GM19035 (cell line): ENCODE measurements at regions not wholly inside any gene's neighbourhood (a gene's known extent, or its start where the extent isn't known, plus 50 kb on each side); places are given as distances from the start of the nearest gene placed in this dataset.

Experiments used
- ATAC-seq: cut with Tn5 transposase; IDR thresholded peaks from one replicate; pipeline ENCODE4 v1.9.1; 2021; ENCODE audit not compliant: unreplicated experiment

- ATAC-seq, result no peak
Observed at GRCh38 chr3:194801461-194802432, 116.1 kb downstream of the FAM43A start.

GRCh38 chr3:194804796-194805195 lies 119.1 kb downstream of the FAM43A start:
- ATAC-seq, result no peak

- ATAC-seq, result no peak
Observed at GRCh38 chr3:194805546-194805945, 119.9 kb downstream of the FAM43A start.

- ATAC-seq, result no peak
Observed at GRCh38 chr3:194806991-194807630, 121.4 kb downstream of the FAM43A start.

GRCh38 chr3:194808640-194809097 lies 123.0 kb downstream of the FAM43A start:
- no peak for ATAC-seq

GRCh38 chr3:194809382-194809781 lies 123.7 kb downstream of the FAM43A start:
- no peak for ATAC-seq

GRCh38 chr3:194810076-194810475 lies 124.4 kb downstream of the FAM43A start:
- no peak for ATAC-seq

- no peak for ATAC-seq
Observed at GRCh38 chr3:194811118-194811517, 125.4 kb downstream of the FAM43A start.

GRCh38 chr3:194812176-194812575 lies 126.5 kb downstream of the FAM43A start:
- no peak for ATAC-seq

GRCh38 chr3:194814878-194815357 lies 129.2 kb downstream of the FAM43A start:
- ATAC-seq, result no peak

GRCh38 chr3:194816748-194817591 lies 131.3 kb downstream of the FAM43A start:
- ATAC-seq, result no peak

- ATAC-seq, result no peak
Observed at GRCh38 chr3:194817592-194817930, 131.9 kb downstream of the FAM43A start.

GRCh38 chr3:194817936-194818335 lies 132.3 kb downstream of the FAM43A start:
- no peak for ATAC-seq

- no peak for ATAC-seq
Observed at GRCh38 chr3:194824100-194824499, 138.4 kb downstream of the FAM43A start.

GRCh38 chr3:194824701-194825111 lies 139.0 kb downstream of the FAM43A start:
- no peak for ATAC-seq

GRCh38 chr3:194826594-194826993 lies 140.9 kb downstream of the FAM43A start:
- no peak for ATAC-seq

- ATAC-seq, result no peak
Observed at GRCh38 chr3:194827486-194827885, 141.8 kb downstream of the FAM43A start.

GRCh38 chr3:194828116-194828515 lies 142.4 kb downstream of the FAM43A start:
- ATAC-seq, result no peak

GRCh38 chr3:194828926-194829325 lies 143.2 kb downstream of the FAM43A start:
- ATAC-seq, result no peak

- ATAC-seq, result no peak
Observed at GRCh38 chr3:194830401-194830800, 144.7 kb downstream of the FAM43A start.

- ATAC-seq, result no peak
Observed at GRCh38 chr3:194830978-194831377, 145.3 kb downstream of the FAM43A start.
